ENCODE measurements at regions not wholly inside any gene's neighbourhood (a gene's known extent, or its start where the extent isn't known, plus 50 kb on each side); places are given as distances from the start of the nearest gene placed in this dataset.

GRCh38 chr1:238457610-238458009, 566.9 kb upstream of the ZP4 start:
- TF ChIP-seq POLR2A (IDR thresholded peaks at IDR 0.05): no peak
- no peak for TF ChIP-seq CTCF (IDR thresholded peaks at IDR 0.05)
- TF ChIP-seq POLR2AphosphoS5 (IDR thresholded peaks at IDR 0.05): no peak
